K562 (cell line): ENCODE measurements at regions not wholly inside any gene's neighbourhood (a gene's known extent, or its start where the extent isn't known, plus 50 kb on each side); places are given as distances from the start of the nearest gene placed in this dataset.

Experiments used
- ATAC-seq: fragments of 200-7000 bp; cut with Tn5 transposase; 3 replicates; pipeline ENCODE4 v1.9.1; 2020; ENCODE audit warnings: moderate library complexity
- BruUV-seq: library from RNA; stranded (reverse); fragments of 400-500 nt; replicated peaks from 2 replicates; lab custom pipeline; 2021; lab: Mats Ljungman, UMichigan
- CTCF ChIA-PET: fragments of 300-600 bp; formaldehyde crosslinking; extraction: SDS; loops from one replicate; lab custom pipeline; 2021; ENCODE audit warnings: low intra/inter-chr PET ratio; lab: Yijun Ruan, JAX
- POLR2A ChIA-PET: fragments of 300-600, 350-650 bp; sonication (Branson Sonifier 250); formaldehyde crosslinking; extraction: SDS; loops from one replicate; lab custom pipeline; 2021; ENCODE audit warnings: antibody characterized with exemption, inconsistent platforms; lab: Yijun Ruan, JAX
- DNase-seq, 4 experiments: peaks; one replicate each; pipeline versions ENCODE4 v3.0.0 to v3.0.0-alpha.2; 2011 to 2018; ENCODE audit warnings: low spot score in 3 of 4, mixed read lengths in 3 of 4; ENCODE audit errors: extremely low read depth in 1 of 4
- FAIRE-seq: peaks from 2 replicates; lab custom pipeline; 2011; peaks lifted over from hg19 to GRCh38; lab: Jason Lieb, UNC
- H2AFZ ChIP-seq: 2 replicates; pipeline ENCODE4 v1.6.0; 2011; ENCODE audit warnings: low read depth, low read length, control low read depth, inconsistent platforms
- H3K27ac ChIP-seq: fragments of 200-600 bp; 3 replicates; pipeline ENCODE4 v1.8.0; 2011; ENCODE audit warnings: low read depth, mild to moderate bottlenecking, control low read depth, inconsistent platforms, low read length, moderate library complexity, mixed read lengths; ENCODE audit errors: extremely low read depth
- H3K27me3 ChIP-seq, 2 experiments: fragments of 300-600 bp in 1 of 2; 2 replicates in 1 of 2; 3 replicates in 1 of 2; pipeline versions ENCODE4 v1.6.0 to v1.8.0; 2011; ENCODE audit warnings: inconsistent platforms in 2 of 2, low read length in 2 of 2, mild to moderate bottlenecking in 1 of 2, mixed read lengths in 1 of 2, moderate library complexity in 1 of 2; ENCODE audit not compliant: control insufficient read depth in 2 of 2, insufficient read depth in 2 of 2
- H3K36me3 ChIP-seq: fragments of 300-600 bp; 3 replicates; pipeline ENCODE4 v1.8.0; 2011; ENCODE audit warnings: mild to moderate bottlenecking, low read length, inconsistent platforms; ENCODE audit not compliant: control insufficient read depth, insufficient read depth
- H3K4me1 ChIP-seq, 2 experiments: fragments of 200-600 bp in 1 of 2; replicated peaks in 1 of 2; 2 replicates in 1 of 2; 3 replicates in 1 of 2; pipeline versions ENCODE4 v1.5.1 to v1.8.0; 2011; ENCODE audit warnings: inconsistent platforms in 2 of 2, low read length in 2 of 2, mild to moderate bottlenecking in 1 of 2, mixed read lengths in 1 of 2, moderate library complexity in 1 of 2; ENCODE audit not compliant: control insufficient read depth in 2 of 2, insufficient read depth in 2 of 2
- H3K4me2 ChIP-seq: 2 replicates; pipeline ENCODE4 v1.6.1; 2011; ENCODE audit warnings: low read length, control low read depth, inconsistent platforms, mixed read lengths; ENCODE audit not compliant: insufficient read depth
- H3K4me3 ChIP-seq: fragments of 200-600 bp; sonication (generic), shearing (Covaris generic); 2 replicates; pipeline ENCODE4 v1.5.1; 2016; ENCODE audit warnings: control low read depth, inconsistent platforms
- H3K79me2 ChIP-seq: fragments of 200-600 bp; 3 replicates; pipeline ENCODE4 v1.8.0; 2011; ENCODE audit warnings: low read length, inconsistent platforms; ENCODE audit not compliant: control insufficient read depth, insufficient read depth
- H3K9ac ChIP-seq, 2 experiments: 2 replicates each; pipeline versions ENCODE4 v1.6.0 to v1.6.1; 2011; ENCODE audit warnings: low read depth in 2 of 2, low read length in 2 of 2, control low read depth in 1 of 2, inconsistent platforms in 1 of 2, mild to moderate bottlenecking in 1 of 2, mixed read lengths in 1 of 2; ENCODE audit not compliant: insufficient read depth in 1 of 2
- H3K9me1 ChIP-seq: one replicate; pipeline ENCODE4 v1.6.0; 2011; ENCODE audit warnings: inconsistent platforms, mild to moderate bottlenecking, low read length, moderate library complexity; ENCODE audit not compliant: control insufficient read depth, insufficient read depth
- H3K9me3 ChIP-seq: replicated peaks from 2 replicates; pipeline ENCODE4 v1.5.1; 2011; ENCODE audit warnings: low read depth, low read length, inconsistent platforms; ENCODE audit not compliant: control insufficient read depth, insufficient read depth
- H4K20me1 ChIP-seq: replicated peaks from 2 replicates; pipeline ENCODE4 v1.6.1; 2011; ENCODE audit warnings: low read length, inconsistent platforms, mixed read lengths; ENCODE audit not compliant: control insufficient read depth, insufficient read depth
- BRD4 ChIP-seq: fragments of 200-600 bp; sonication (generic); IDR thresholded peaks from 2 replicates; pipeline ENCODE4 v1.6.1; 2017; ENCODE audit warnings: inconsistent platforms
- DDX20 ChIP-seq: fragments of 450-650 bp; IDR thresholded peaks from 2 replicates; pipeline ENCODE4 v1.6.1; 2016; ENCODE audit warnings: missing genetic modification characterization, low read depth, mild to moderate bottlenecking, missing compliant biosample characterization, moderate library complexity
- ETS1 ChIP-seq: conservative IDR thresholded peaks from 2 replicates; pipeline ENCODE4 v1.6.1; 2011; ENCODE audit warnings: low read depth, mild to moderate bottlenecking, low read length; ENCODE audit not compliant: control insufficient read depth
- FUS ChIP-seq: fragments of 200-400 bp; formaldehyde crosslinking; optimal IDR thresholded peaks from 2 replicates; pipeline ENCODE3; 2017; ENCODE audit warnings: low read depth, low read length
- NCOA6 ChIP-seq: fragments of 450-650 bp; IDR thresholded peaks from 2 replicates; pipeline ENCODE4 v1.6.1; 2017; ENCODE audit warnings: mild to moderate bottlenecking
- SP1 ChIP-seq: sonication (generic); formaldehyde crosslinking; IDR thresholded peaks from 2 replicates; pipeline ENCODE4 v1.8.1; 2022; ENCODE audit warnings: mild to moderate bottlenecking, missing genetic modification reagents
- SREBF1 ChIP-seq: fragments of 150-350 bp; IDR thresholded peaks from 2 replicates; pipeline ENCODE4 v1.6.1; 2014; ENCODE audit warnings: antibody characterized with exemption, low read depth, low read length, borderline replicate concordance
- WGBS: fragments of 100-300 bp; shearing (Covaris generic); methylation state at CpG from one replicate; pipeline ENCODE4 v1.1.6; 2016; ENCODE audit warnings: low coverage, mixed read lengths; ENCODE audit not compliant: insufficient coverage; ENCODE audit errors: missing lambda C conversion rate; 5-methylcytosine and 5-hydroxymethylcytosine counted together
- in situ Hi-C: fragments of 300-500 bp; cut with MboI; formaldehyde crosslinking; loops from 4 replicates; pipeline ENCODE4 v1.15.0; 2018; ENCODE audit warnings: inconsistent platforms, mixed read lengths
- intact Hi-C: fragments of 100-400 bp; cut with micrococcal nuclease; formaldehyde crosslinking; loops from 2 replicates; pipeline ENCODE4 v1.14.2; 2022
- TF ChIP-seq, protein P1 (sequence below): fragments of 250-450 bp; sonication (Bioruptor Pico); IDR thresholded peaks from 2 replicates; pipeline ENCODE4 v1.5.0; 2021
- TF ChIP-seq, protein P2 (sequence below), 2 experiments: fragments of 450-650 bp in 1 of 2; sonication (generic) in 1 of 2; formaldehyde crosslinking; conservative IDR thresholded peaks; 2 replicates each; pipeline versions ENCODE4 v1.4.0 to v1.8.1; 2020 to 2022; ENCODE audit warnings: mild to moderate bottlenecking in 1 of 2, missing genetic modification reagents in 1 of 2

- no peak for TF ChIP-seq ETS1
- TF ChIP-seq, protein P1, sequence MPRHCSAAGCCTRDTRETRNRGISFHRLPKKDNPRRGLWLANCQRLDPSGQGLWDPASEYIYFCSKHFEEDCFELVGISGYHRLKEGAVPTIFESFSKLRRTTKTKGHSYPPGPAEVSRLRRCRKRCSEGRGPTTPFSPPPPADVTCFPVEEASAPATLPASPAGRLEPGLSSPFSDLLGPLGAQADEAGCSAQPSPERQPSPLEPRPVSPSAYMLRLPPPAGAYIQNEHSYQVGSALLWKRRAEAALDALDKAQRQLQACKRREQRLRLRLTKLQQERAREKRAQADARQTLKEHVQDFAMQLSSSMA (CRISPR knock-in tag): no peak
- TF ChIP-seq, all 486 proteins: peak for 0
Observed at GRCh38 chr5:154609251-154609650, 131.2 kb upstream of the HAND1 start (continued).

DNA sequence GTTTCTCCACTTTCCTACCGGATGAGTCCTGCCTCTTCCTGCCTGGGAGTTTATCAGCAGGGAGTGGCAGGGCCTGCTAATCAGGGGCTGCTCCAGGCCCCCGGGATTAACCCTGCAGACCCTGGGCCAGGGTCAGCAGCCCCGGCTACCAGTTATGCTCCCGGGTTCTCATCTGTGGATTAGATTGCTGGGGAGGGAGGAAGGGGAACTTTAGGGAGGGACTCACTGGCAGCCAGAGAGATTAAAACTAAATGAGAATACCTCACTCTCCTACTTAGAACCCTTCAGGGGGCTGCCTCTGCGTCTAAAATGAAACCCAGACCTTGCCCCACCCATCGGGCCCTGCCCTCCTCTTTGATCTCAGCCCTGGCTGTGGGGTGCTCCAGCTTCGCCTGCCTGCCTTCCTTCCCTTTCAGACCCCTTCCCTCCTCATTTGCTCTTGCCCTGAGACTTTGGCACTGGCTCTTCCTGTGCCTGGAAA is 130.5 kb upstream of the HAND1 start:
- H3K4me1 ChIP-seq: peaks cover 0 to 21% of the 10 kb centered on the region in 2 experiments; a peak in 2 of 5 replicates
- no peak overlapping the region for H3K4me2 ChIP-seq
- no peak overlapping the region for H3K4me3 ChIP-seq
- H2AFZ ChIP-seq: no peak overlapping the region
- ATAC-seq (no peak), FAIRE-seq (no peak), DNase-seq (no peak)
- no peak overlapping the region for H3K27ac ChIP-seq
- intact Hi-C loops: loop anchor here (5.0 kb wide), 1 partner anchor 86 kb away; no protein-coding TSS in a partner anchor
- H3K9me3 ChIP-seq: no peaks in the 10 kb centered on the region
- H3K9ac ChIP-seq: no peak overlapping the region
- no TSS peak for BruUV-seq
- in situ Hi-C loops: loop anchor here (5.0 to 10.0 kb wide), 3 partner anchors 141 to 644 kb away; no protein-coding TSS in a partner anchor
- POLR2A ChIA-PET: interaction anchor here (0.7 kb wide), 1 partner anchor 12 kb away, joined by 5 read pairs; no protein-coding TSS in a partner anchor
- WGBS: 3% methylated on average over 7 of the region's 7 CpGs
- 0 out of 2 replicates have a peak, but pooled peaks cover 3% of the 10 kb centered on the region for H4K20me1 ChIP-seq
- H3K36me3 ChIP-seq: no peaks in the 10 kb centered on the region
- H3K27me3 ChIP-seq: peaks cover 23 to 61% of the 10 kb centered on the region in 2 experiments
- no peaks in the 10 kb centered on the region for H3K9me1 ChIP-seq
- TF ChIP-seq BRD4: no peak
- no peak for TF ChIP-seq DDX20
- TF ChIP-seq, protein P2, sequence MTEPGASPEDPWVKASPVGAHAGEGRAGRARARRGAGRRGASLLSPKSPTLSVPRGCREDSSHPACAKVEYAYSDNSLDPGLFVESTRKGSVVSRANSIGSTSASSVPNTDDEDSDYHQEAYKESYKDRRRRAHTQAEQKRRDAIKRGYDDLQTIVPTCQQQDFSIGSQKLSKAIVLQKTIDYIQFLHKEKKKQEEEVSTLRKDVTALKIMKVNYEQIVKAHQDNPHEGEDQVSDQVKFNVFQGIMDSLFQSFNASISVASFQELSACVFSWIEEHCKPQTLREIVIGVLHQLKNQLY (CRISPR knock-in tag; conservative IDR thresholded peaks at IDR 0.05): no peak
- no peak for TF ChIP-seq FUS
- TF ChIP-seq SREBF1: no peak
- no peak for TF ChIP-seq NCOA6
- TF ChIP-seq SP1: no peak
- H3K79me2 ChIP-seq: no peaks in the 10 kb centered on the region
- CTCF ChIA-PET: interaction anchor here (1.2 kb wide), 1 partner anchor 534 kb away, joined by 3 read pairs; no protein-coding TSS in a partner anchor
